SK-N-SH (cell line): ENCODE measurements at regions not wholly inside any gene's neighbourhood (a gene's known extent, or its start where the extent isn't known, plus 50 kb on each side); places are given as distances from the start of the nearest gene placed in this dataset.
"Not testable (repeated sequence)": the region's sequence is repeated elsewhere in the genome, so short reads cannot be mapped to it uniquely, and the experiment has no call there.

ENCODE experiments used
- CTCF ChIA-PET: fragments of 300-600, 350-600 bp; formaldehyde crosslinking; extraction: SDS; loops from one replicate; lab custom pipeline; 2021; lab: Yijun Ruan, JAX
- POLR2A ChIA-PET: fragments of 350-600 bp; sonication (Branson Sonifier 250); formaldehyde crosslinking; extraction: SDS; loops from one replicate; lab custom pipeline; 2020; ENCODE audit warnings: antibody characterized with exemption, inconsistent platforms; lab: Yijun Ruan, JAX
- DNase-seq: peaks from one replicate; pipeline ENCODE4 v3.0.0; 2012
- H2AFZ ChIP-seq: fragments of 200-600 bp; sonication (generic); 2 replicates; pipeline ENCODE4 v1.8.1; 2016; ENCODE audit warnings: antibody characterized with exemption, mild to moderate bottlenecking, low read depth
- H3F3A ChIP-seq: fragments of 200-600 bp; sonication (generic); replicated peaks from 2 replicates; pipeline ENCODE3; 2016; ENCODE audit warnings: antibody characterized with exemption, mild to moderate bottlenecking; ENCODE audit not compliant: insufficient read depth
- H3K27ac ChIP-seq, 2 experiments: fragments of 200-500 bp in 1 of 2; fragments of 200-600 bp in 1 of 2; sonication (Bioruptor generic) in 1 of 2; sonication (generic), shearing (Covaris generic) in 1 of 2; 2 replicates each; pipeline versions ENCODE4 v1.5.1 to v1.6.1; 2014 to 2016; ENCODE audit warnings: low read depth in 2 of 2, inconsistent platforms in 1 of 2, low read length in 1 of 2, mild to moderate bottlenecking in 1 of 2, mixed read lengths in 1 of 2
- H3K27me3 ChIP-seq: fragments of 200-600 bp; sonication (generic), shearing (Covaris generic); 2 replicates; pipeline ENCODE4 v1.6.1; 2016; ENCODE audit warnings: mixed run types; ENCODE audit not compliant: insufficient read depth
- H3K36me3 ChIP-seq, 2 experiments: fragments of 200-500 bp in 1 of 2; fragments of 200-600 bp in 1 of 2; sonication (Bioruptor generic) in 1 of 2; sonication (generic) in 1 of 2; replicated peaks in 1 of 2; 2 replicates each; pipeline versions ENCODE3 to v1.5.1; 2014 to 2016; ENCODE audit warnings: low read length in 1 of 2, mild to moderate bottlenecking in 1 of 2; ENCODE audit not compliant: insufficient read depth in 2 of 2, control insufficient read depth in 1 of 2
- H3K4me1 ChIP-seq, 2 experiments: fragments of 200-500 bp in 1 of 2; fragments of 200-600 bp in 1 of 2; sonication (Bioruptor generic) in 1 of 2; sonication (generic), shearing (Covaris generic) in 1 of 2; 2 replicates each; pipeline versions ENCODE4 v1.5.1 to v1.6.1; 2014 to 2016; ENCODE audit warnings: low read depth in 1 of 2, low read length in 1 of 2, mixed run types in 1 of 2; ENCODE audit not compliant: insufficient read depth in 2 of 2, control insufficient read depth in 1 of 2
- H3K4me2 ChIP-seq: fragments of 200-600 bp; sonication (generic), shearing (Covaris generic); 2 replicates; pipeline ENCODE4 v1.6.1; 2017; ENCODE audit warnings: mixed run types
- H3K4me3 ChIP-seq, 2 experiments: fragments of 200-500 bp in 1 of 2; fragments of 200-600 bp in 1 of 2; sonication (Bioruptor generic) in 1 of 2; sonication (generic), shearing (Covaris generic) in 1 of 2; 2 replicates each; pipeline versions ENCODE4 v1.5.1 to v1.8.1; 2014 to 2016; ENCODE audit warnings: low read depth in 2 of 2, inconsistent platforms in 1 of 2, low read length in 1 of 2, mild to moderate bottlenecking in 1 of 2, mixed read lengths in 1 of 2, moderate library complexity in 1 of 2
- H3K79me2 ChIP-seq: fragments of 200-600 bp; sonication (generic); 2 replicates; pipeline ENCODE4 v1.8.1; 2017; ENCODE audit warnings: mild to moderate bottlenecking; ENCODE audit not compliant: insufficient read depth
- H3K9ac ChIP-seq: fragments of 200-600 bp; sonication (generic); 2 replicates; pipeline ENCODE4 v1.6.1; 2017; ENCODE audit warnings: mixed run types
- H3K9me2 ChIP-seq: fragments of 200-600 bp; sonication (generic); 2 replicates; pipeline ENCODE4 v1.6.1; 2017; ENCODE audit warnings: mixed run types
- H3K9me3 ChIP-seq: fragments of 200-600 bp; sonication (generic); 2 replicates; pipeline ENCODE4 v1.6.1; 2017; ENCODE audit warnings: mixed run types, mild to moderate bottlenecking, moderate library complexity
- H4K20me1 ChIP-seq: fragments of 200-600 bp; sonication (generic); 2 replicates; pipeline ENCODE4 v1.6.1; 2017; ENCODE audit warnings: mild to moderate bottlenecking, mixed run types; ENCODE audit not compliant: insufficient read depth
- EZH2phosphoT487 ChIP-seq: fragments of 200-600 bp; sonication (generic); IDR thresholded peaks from 2 replicates; pipeline ENCODE4 v1.6.1; 2017; ENCODE audit warnings: low read depth, mixed run types, mild to moderate bottlenecking, antibody characterized with exemption, moderate library complexity, borderline replicate concordance
- FOXM1 ChIP-seq: IDR thresholded peaks from 2 replicates; pipeline ENCODE4 v1.4.0; 2012; ENCODE audit warnings: low read depth, mild to moderate bottlenecking
- MEF2A ChIP-seq: IDR thresholded peaks from 2 replicates; pipeline ENCODE4 v1.4.0; 2012; ENCODE audit warnings: low read depth, borderline replicate concordance
- MXI1 ChIP-seq: IDR thresholded peaks from 2 replicates; pipeline ENCODE4 v1.6.1; 2012; ENCODE audit warnings: mild to moderate bottlenecking, low read depth, low read length, improper control_type of control experiment
- NRF1 ChIP-seq: IDR thresholded peaks from 2 replicates; pipeline ENCODE4 v1.6.1; 2012; ENCODE audit warnings: low read depth, mild to moderate bottlenecking, low read length
- REST ChIP-seq: IDR thresholded peaks from 2 replicates; pipeline ENCODE4 v1.6.1; 2012; ENCODE audit warnings: mild to moderate bottlenecking, low read depth, low read length, moderate library complexity
- SIN3A ChIP-seq: IDR thresholded peaks from 2 replicates; pipeline ENCODE4 v1.6.1; 2012; ENCODE audit warnings: low read depth, mild to moderate bottlenecking, low read length, moderate library complexity, borderline replicate concordance
- TAF1 ChIP-seq: IDR thresholded peaks from 2 replicates; pipeline ENCODE4 v1.6.1; 2012; ENCODE audit warnings: low read depth, mild to moderate bottlenecking, low read length, moderate library complexity, borderline replicate concordance
- USF1 ChIP-seq: IDR thresholded peaks from 2 replicates; pipeline ENCODE4 v1.4.0; 2012; ENCODE audit warnings: low read depth, borderline replicate concordance
- YY1 ChIP-seq: IDR thresholded peaks from 2 replicates; pipeline ENCODE4 v1.4.0; 2012; ENCODE audit warnings: low read depth, mild to moderate bottlenecking
- ZBTB33 ChIP-seq: IDR thresholded peaks from 2 replicates; pipeline ENCODE4 v1.4.0; 2012; ENCODE audit warnings: low read depth, borderline replicate concordance
- WGBS: methylation state at CpG from one replicate; pipeline ENCODE4 v1.1.6; 2017; ENCODE audit warnings: low lambda C conversion rate; 5-methylcytosine and 5-hydroxymethylcytosine counted together

GRCh38 chr5:124986667-124987066, 240.2 kb upstream of the ZNF608 start:
- POLR2A ChIA-PET: no interaction called here
- no peak overlapping the region for H3K4me3 ChIP-seq
- H3K9me3 ChIP-seq: no peaks in the 10 kb centered on the region
- no peak overlapping the region for H2AFZ ChIP-seq
- no peaks in the 10 kb centered on the region for H3K79me2 ChIP-seq
- H3K4me1 ChIP-seq: peaks cover 0 to 2% of the 10 kb centered on the region in 2 experiments; a peak in 2 of 4 replicates
- no peak for TF ChIP-seq MXI1
- TF ChIP-seq EZH2phosphoT487: no peak
- no peak for TF ChIP-seq USF1
- TF ChIP-seq NRF1: no peak
- no peak for TF ChIP-seq TAF1
- no peak for TF ChIP-seq REST
- no peak for TF ChIP-seq SIN3A
- TF ChIP-seq MEF2A: no peak
- no peak for TF ChIP-seq YY1
- TF ChIP-seq FOXM1: no peak
- TF ChIP-seq ZBTB33: no peak
- TF ChIP-seq, all 33 proteins: peak for 0
- no peaks in the 10 kb centered on the region; the same call in 1 of the 2 replicates for H3K9me2 ChIP-seq
- no peaks in the 10 kb centered on the region for H3F3A ChIP-seq
- 93% methylated on average over 3 of the region's 3 CpGs for WGBS
- H3K27me3 ChIP-seq: no peaks in the 10 kb centered on the region
- H3K4me2 ChIP-seq: no peak overlapping the region
- CTCF ChIA-PET: interaction anchor here (0.8 to 0.9 kb wide), 2 partner anchors 10 to 302 kb away, joined by 3 read pairs; no protein-coding TSS in a partner anchor
- H3K27ac ChIP-seq: no peak overlapping the region
- H3K36me3 ChIP-seq: no peaks in the 10 kb centered on the region
- DNase-seq: no peak
- H3K9ac ChIP-seq: no peak overlapping the region
- no peaks in the 10 kb centered on the region for H4K20me1 ChIP-seq

- H2AFZ ChIP-seq, H3K36me3 ChIP-seq, DNase-seq, H4K20me1 ChIP-seq, H3K4me3 ChIP-seq, H3K27me3 ChIP-seq, H3K79me2 ChIP-seq, H3K4me1 ChIP-seq, H3K9me2 ChIP-seq, H3K9me3 ChIP-seq, H3K27ac ChIP-seq, H3K9ac ChIP-seq, POLR2A ChIA-PET, H3K4me2 ChIP-seq, H3F3A ChIP-seq: not testable (repeated sequence)
- WGBS: 77% methylated on average over 3 of the region's 3 CpGs
- CTCF ChIA-PET: interaction anchor here (0.9 kb wide), 1 partner anchor 9 kb away, joined by 3 read pairs; no protein-coding TSS in a partner anchor
Observed at GRCh38 chr5:124987786-124988185, 241.3 kb upstream of the ZNF608 start.
